GM12873 (cell line): ENCODE measurements at regions not wholly inside any gene's neighbourhood (a gene's known extent, or its start where the extent isn't known, plus 50 kb on each side); places are given as distances from the start of the nearest gene placed in this dataset.

Source experiments
- TF ChIP-seq, protein P1 (sequence below): IDR thresholded peaks from 2 replicates; pipeline ENCODE4 v1.5.1; 2012; ENCODE audit warnings: low read depth, mild to moderate bottlenecking, moderate library complexity, low read length, control low read depth; ENCODE audit not compliant: insufficient read depth; ENCODE audit errors: missing control alignments

DNA sequence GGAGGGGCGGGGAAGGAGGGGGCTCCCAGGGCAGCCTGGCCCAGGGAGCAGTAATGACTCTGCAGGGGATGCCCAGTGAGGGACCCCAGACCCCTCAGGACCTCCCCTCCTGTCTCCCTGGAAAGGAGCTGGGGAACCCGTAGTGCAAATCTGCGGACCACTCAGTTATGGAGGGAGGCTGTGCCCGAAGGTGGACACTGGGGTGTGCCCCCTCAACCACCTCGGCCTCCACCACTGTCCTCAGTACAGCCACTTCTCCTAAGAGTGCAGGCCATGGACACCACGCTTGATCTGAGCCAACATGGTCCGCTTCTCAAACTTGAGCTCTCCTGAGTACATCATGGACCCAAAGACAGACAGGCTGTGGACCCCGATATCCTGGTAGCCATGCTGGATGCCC is 378.2 kb upstream of the MAOA start:
- TF ChIP-seq, protein P1, sequence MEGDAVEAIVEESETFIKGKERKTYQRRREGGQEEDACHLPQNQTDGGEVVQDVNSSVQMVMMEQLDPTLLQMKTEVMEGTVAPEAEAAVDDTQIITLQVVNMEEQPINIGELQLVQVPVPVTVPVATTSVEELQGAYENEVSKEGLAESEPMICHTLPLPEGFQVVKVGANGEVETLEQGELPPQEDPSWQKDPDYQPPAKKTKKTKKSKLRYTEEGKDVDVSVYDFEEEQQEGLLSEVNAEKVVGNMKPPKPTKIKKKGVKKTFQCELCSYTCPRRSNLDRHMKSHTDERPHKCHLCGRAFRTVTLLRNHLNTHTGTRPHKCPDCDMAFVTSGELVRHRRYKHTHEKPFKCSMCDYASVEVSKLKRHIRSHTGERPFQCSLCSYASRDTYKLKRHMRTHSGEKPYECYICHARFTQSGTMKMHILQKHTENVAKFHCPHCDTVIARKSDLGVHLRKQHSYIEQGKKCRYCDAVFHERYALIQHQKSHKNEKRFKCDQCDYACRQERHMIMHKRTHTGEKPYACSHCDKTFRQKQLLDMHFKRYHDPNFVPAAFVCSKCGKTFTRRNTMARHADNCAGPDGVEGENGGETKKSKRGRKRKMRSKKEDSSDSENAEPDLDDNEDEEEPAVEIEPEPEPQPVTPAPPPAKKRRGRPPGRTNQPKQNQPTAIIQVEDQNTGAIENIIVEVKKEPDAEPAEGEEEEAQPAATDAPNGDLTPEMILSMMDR, result no peak

DNA sequence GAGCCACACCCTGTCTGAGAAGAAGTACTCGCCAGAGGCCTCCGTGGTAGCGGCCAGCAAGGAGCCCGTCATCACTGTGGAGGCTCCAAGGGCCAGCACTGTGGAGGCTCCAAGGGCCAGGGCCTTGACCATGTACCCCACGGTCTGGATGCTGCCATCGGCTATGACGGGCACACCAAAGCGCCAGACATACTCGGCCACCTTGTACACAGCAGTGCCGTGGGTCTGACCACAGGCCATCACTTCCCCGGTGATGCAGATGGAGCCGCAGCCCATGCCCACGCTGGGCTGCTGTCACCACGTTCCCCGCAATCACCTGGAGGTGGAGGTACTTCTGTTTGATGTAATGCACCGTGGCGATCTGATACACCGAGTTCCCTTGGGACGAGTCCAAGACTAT is 377.7 kb upstream of the MAOA start:
- TF ChIP-seq, protein P1, result no peak

DNA sequence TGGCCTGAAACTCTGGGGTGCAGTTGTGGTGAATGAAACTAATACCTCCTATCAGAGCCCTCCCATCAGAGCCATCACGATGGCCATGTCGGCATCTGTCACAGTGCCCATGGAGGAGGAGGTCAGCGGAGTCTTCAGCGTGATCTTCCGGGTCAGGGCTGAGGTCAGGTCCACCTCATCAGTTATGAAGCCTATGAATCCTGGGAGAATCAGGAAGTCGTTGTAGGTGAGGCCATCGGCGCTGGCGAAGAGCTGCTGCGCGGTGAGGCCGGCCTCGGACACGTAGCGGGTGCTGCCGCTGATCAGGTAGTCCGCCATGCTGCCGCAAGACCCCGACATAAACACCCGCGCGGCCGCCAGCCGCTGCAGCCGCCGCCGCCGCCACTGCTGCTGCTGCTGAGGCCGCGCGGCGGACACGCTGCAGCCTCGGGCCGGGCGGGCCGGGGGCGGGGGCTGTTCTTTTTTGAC is 376.7 kb upstream of the MAOA start:
- TF ChIP-seq, protein P1, result no peak

DNA sequence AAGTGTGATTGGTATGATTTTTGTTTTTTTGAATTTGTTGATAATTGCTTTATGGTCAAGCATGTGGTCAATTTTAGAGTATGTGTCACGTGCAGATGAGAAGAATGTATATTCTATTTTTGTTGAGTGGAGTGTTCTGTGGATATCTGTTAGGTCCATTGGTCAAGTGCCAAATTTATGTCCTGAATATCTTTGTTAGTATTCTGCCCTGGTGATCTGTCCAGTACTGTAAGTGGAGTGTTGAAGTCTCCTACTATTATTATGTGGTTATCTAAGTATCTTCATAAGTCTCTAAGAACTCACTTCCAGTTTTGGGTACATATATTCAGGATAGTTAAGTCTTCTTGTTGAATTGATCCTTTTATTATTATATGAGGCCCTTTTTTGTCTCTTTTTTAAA is 372.9 kb upstream of the MAOA start:
- TF ChIP-seq, protein P1, result no peak

DNA sequence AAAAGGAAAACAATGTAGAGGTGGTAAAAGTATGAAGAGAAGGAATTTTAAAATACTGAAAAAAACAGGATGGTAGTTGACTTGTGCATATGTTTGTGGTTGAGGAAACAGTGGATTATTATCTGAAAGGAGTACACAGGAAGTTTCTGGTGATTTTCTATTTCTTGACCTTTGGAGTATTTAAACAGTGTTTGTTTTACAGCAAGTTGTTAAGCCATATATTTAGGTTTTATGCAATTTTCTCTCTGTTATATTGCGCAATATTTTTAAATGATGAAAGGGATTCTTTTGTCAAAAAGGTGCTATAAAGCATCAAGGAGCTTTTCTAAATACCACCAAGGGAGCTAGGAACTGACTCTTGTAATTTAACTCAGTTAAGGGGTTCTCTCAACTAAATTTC is 343.1 kb upstream of the MAOA start:
- TF ChIP-seq, protein P1, result no peak

DNA sequence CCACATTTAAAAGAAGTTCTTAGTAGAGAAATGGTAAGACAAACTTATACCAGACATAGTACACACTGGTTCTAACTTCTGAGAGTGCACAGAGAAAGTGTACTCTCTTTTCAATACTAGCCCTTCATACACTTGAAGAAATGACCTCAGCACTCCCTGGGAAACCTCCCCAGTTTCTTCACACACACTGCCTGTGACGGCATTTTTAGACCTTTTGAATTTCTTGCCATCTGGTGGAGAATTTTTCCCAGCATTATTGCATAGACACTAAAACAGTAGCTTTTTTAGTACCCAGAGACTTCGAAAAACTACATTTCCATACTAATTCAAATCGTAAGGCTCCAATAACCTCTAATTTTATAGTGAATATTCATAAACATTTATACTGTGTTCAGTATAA is 341.6 kb upstream of the MAOA start:
- TF ChIP-seq, protein P1, result no peak

DNA sequence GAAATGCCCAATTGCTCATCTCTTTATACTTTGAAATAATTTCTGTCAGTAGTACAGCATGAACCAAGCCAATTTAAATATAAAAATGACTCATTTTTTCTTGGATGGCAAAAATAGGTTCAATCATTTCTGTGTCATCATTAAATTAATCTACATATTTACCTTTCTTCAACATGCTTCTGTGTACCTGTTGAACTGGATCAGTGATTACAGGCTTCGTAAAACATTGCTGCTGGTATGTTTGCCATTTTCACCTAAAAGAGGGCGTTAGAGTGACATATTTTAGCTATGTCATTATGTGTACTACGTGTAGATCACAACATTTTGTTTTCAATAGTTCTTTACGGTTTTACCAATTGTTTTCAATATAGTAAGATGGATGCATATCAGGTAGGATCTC is 340.5 kb upstream of the MAOA start:
- TF ChIP-seq, protein P1, result no peak

DNA sequence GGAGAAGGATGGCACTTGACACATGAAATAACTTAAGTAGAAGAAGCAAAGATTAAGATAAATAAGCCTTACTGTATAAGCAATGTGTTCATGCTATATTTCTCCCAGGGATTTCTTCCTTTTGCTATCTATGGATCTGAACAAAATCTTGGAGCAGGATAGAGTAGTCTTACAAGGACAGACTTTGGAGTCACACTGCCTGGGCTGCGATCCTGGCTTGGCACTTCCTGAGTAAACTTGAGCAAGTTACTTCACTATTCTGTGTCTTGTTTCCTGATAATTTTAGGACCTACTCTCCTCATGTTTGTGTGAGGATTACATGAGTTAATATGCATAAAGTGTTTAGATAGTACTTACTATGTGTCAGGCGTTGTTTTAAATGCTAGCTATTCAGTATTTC is 340.0 kb upstream of the MAOA start:
- TF ChIP-seq, protein P1, result no peak
